ENCODE measurements at regions not wholly inside any gene's neighbourhood (a gene's known extent, or its start where the extent isn't known, plus 50 kb on each side); places are given as distances from the start of the nearest gene placed in this dataset.

GRCh38 chr1:221029981-221030649 is 150.9 kb downstream of the HLX start:
- in situ Hi-C loops (cut with MboI), result no loop called here
- H3K9ac ChIP-seq, result no peak overlapping the region
- H3K4me2 ChIP-seq (ENCODE audit: unreplicated experiment), result no peak overlapping the region
- no peak overlapping the region for H2AFZ ChIP-seq
- no peaks in the 10 kb centered on the region for H3K27me3 ChIP-seq (replicated peaks; ENCODE audit: insufficient read depth)
- no peak overlapping the region for H3K4me3 ChIP-seq
- peaks cover 22% of the 10 kb centered on the region for H3F3A ChIP-seq (ENCODE audit: insufficient read depth)
- no peaks in the 10 kb centered on the region for H3K9me2 ChIP-seq (ENCODE audit: insufficient read depth)
- 57 to 61% methylated on average over 5 of the region's 5 CpGs for WGBS, 2 experiments (ENCODE audit: low coverage in 1 of 2, low lambda C conversion rate in 2 of 2, missing lambda C conversion rate in 2 of 2)
- H3K79me2 ChIP-seq (ENCODE audit: insufficient read depth), result no peaks in the 10 kb centered on the region
- no peak overlapping the region for H3K27ac ChIP-seq
- no peaks in the 10 kb centered on the region for H3K9me3 ChIP-seq (ENCODE audit: low read depth)
- no peaks in the 10 kb centered on the region for H3K36me3 ChIP-seq (ENCODE audit: low read depth)
- DNase-seq, result no peak
- no peaks in the 10 kb centered on the region for H4K20me1 ChIP-seq (ENCODE audit: insufficient read depth)
- H3K4me1 ChIP-seq (ENCODE audit: insufficient read depth), result peaks cover 20% of the 10 kb centered on the region
- TF ChIP-seq EZH2 (IDR thresholded peaks at IDR 0.05; ENCODE audit: insufficient read depth, poor library complexity, severe bottlenecking), result no peak
- no peak for TF ChIP-seq EZH2phosphoT487 (IDR thresholded peaks at IDR 0.05; ENCODE audit: insufficient read depth, low read depth)

GRCh38 chr1:221030990-221031389 is 151.7 kb downstream of the HLX start:
- Histone ChIP-seq H3K27me3 (replicated peaks; ENCODE audit: insufficient read depth) (no peaks in the 10 kb centered on the region), H3K79me2 (ENCODE audit: insufficient read depth) (no peaks in the 10 kb centered on the region), H3F3A (ENCODE audit: insufficient read depth) (peaks cover 30% of the 10 kb centered on the region), H3K4me3 (no peak overlapping the region), H3K4me2 (ENCODE audit: unreplicated experiment) (no peak overlapping the region), H3K9me2 (ENCODE audit: insufficient read depth) (no peaks in the 10 kb centered on the region), H4K20me1 (ENCODE audit: insufficient read depth) (no peaks in the 10 kb centered on the region), H3K27ac (no peak overlapping the region), H3K36me3 (ENCODE audit: low read depth) (no peaks in the 10 kb centered on the region), H3K9ac (no peak overlapping the region), H3K4me1 (ENCODE audit: insufficient read depth) (peaks cover 29% of the 10 kb centered on the region), H2AFZ (no peak overlapping the region), H3K9me3 (ENCODE audit: low read depth) (no peaks in the 10 kb centered on the region)
- no peak for TF ChIP-seq EZH2 (IDR thresholded peaks at IDR 0.05; ENCODE audit: insufficient read depth, poor library complexity, severe bottlenecking)
- no peak for TF ChIP-seq EZH2phosphoT487 (IDR thresholded peaks at IDR 0.05; ENCODE audit: insufficient read depth, low read depth)
- 83 to 84% methylated on average over 3 of the region's 3 CpGs for WGBS, 2 experiments (ENCODE audit: low coverage in 1 of 2, low lambda C conversion rate in 2 of 2, missing lambda C conversion rate in 2 of 2)
- DNase-seq, result no peak
- in situ Hi-C loops (cut with MboI), result no loop called here

GRCh38 chr1:221031458-221032203 is 152.4 kb downstream of the HLX start:
- Histone ChIP-seq H4K20me1 (ENCODE audit: insufficient read depth) (no peaks in the 10 kb centered on the region), H3K79me2 (ENCODE audit: insufficient read depth) (no peaks in the 10 kb centered on the region), H2AFZ (no peak overlapping the region), H3K36me3 (ENCODE audit: low read depth) (no peaks in the 10 kb centered on the region), H3K27me3 (replicated peaks; ENCODE audit: insufficient read depth) (no peaks in the 10 kb centered on the region), H3K4me2 (ENCODE audit: unreplicated experiment) (no peak overlapping the region), H3K9me2 (ENCODE audit: insufficient read depth) (no peaks in the 10 kb centered on the region), H3F3A (ENCODE audit: insufficient read depth) (peaks cover 36% of the 10 kb centered on the region), H3K4me1 (ENCODE audit: insufficient read depth) (peaks cover 34% of the 10 kb centered on the region), H3K4me3 (no peak overlapping the region), H3K27ac (no peak overlapping the region), H3K9ac (no peak overlapping the region), H3K9me3 (ENCODE audit: low read depth) (no peaks in the 10 kb centered on the region)
- 94 to 96% methylated on average over 3 of the region's 3 CpGs for WGBS, 2 experiments (ENCODE audit: low coverage in 1 of 2, low lambda C conversion rate in 2 of 2, missing lambda C conversion rate in 2 of 2)
- in situ Hi-C loops (cut with MboI), result no loop called here
- peak; percentile 26 for DNase-seq
- TF ChIP-seq EZH2phosphoT487 (IDR thresholded peaks at IDR 0.05; ENCODE audit: insufficient read depth, low read depth) (no peak), EZH2 (IDR thresholded peaks at IDR 0.05; ENCODE audit: insufficient read depth, poor library complexity, severe bottlenecking) (no peak)

GRCh38 chr1:221032204-221032585 is 153.0 kb downstream of the HLX start:
- Histone ChIP-seq H3F3A (ENCODE audit: insufficient read depth) (peaks cover 38% of the 10 kb centered on the region), H3K4me2 (ENCODE audit: unreplicated experiment) (no peak overlapping the region), H3K79me2 (ENCODE audit: insufficient read depth) (no peaks in the 10 kb centered on the region), H3K9me3 (ENCODE audit: low read depth) (no peaks in the 10 kb centered on the region), H3K9ac (no peak overlapping the region), H3K9me2 (ENCODE audit: insufficient read depth) (no peaks in the 10 kb centered on the region), H3K36me3 (ENCODE audit: low read depth) (no peaks in the 10 kb centered on the region), H2AFZ (no peak overlapping the region), H3K4me3 (no peak overlapping the region), H3K4me1 (ENCODE audit: insufficient read depth) (peaks cover 34% of the 10 kb centered on the region), H3K27ac (no peak overlapping the region), H3K27me3 (replicated peaks; ENCODE audit: insufficient read depth) (no peaks in the 10 kb centered on the region), H4K20me1 (ENCODE audit: insufficient read depth) (no peaks in the 10 kb centered on the region)
- in situ Hi-C loops (cut with MboI), result no loop called here
- no peak for TF ChIP-seq EZH2phosphoT487 (IDR thresholded peaks at IDR 0.05; ENCODE audit: insufficient read depth, low read depth)
- TF ChIP-seq EZH2 (IDR thresholded peaks at IDR 0.05; ENCODE audit: insufficient read depth, poor library complexity, severe bottlenecking), result no peak
- DNase-seq, result no peak
